ENCODE measurements at regions not wholly inside any gene's neighbourhood (a gene's known extent, or its start where the extent isn't known, plus 50 kb on each side); places are given as distances from the start of the nearest gene placed in this dataset.

GRCh38 chr16:79848719-79849118 lies 248.2 kb upstream of the MAF start:
- TF ChIP-seq CTCF (conservative IDR thresholded peaks at IDR 0.05 in 1 of 2, IDR thresholded peaks at IDR 0.05 in 1 of 2; ENCODE audit: extremely low read depth in 1 of 2, insufficient read depth in 1 of 2, low read depth in 1 of 2, low read length in 2 of 2) (no peak), EZH2 (IDR thresholded peaks at IDR 0.05; ENCODE audit: borderline replicate concordance, low read length) (no peak)
